ENCODE measurements at regions not wholly inside any gene's neighbourhood (a gene's known extent, or its start where the extent isn't known, plus 50 kb on each side); places are given as distances from the start of the nearest gene placed in this dataset.

DNA sequence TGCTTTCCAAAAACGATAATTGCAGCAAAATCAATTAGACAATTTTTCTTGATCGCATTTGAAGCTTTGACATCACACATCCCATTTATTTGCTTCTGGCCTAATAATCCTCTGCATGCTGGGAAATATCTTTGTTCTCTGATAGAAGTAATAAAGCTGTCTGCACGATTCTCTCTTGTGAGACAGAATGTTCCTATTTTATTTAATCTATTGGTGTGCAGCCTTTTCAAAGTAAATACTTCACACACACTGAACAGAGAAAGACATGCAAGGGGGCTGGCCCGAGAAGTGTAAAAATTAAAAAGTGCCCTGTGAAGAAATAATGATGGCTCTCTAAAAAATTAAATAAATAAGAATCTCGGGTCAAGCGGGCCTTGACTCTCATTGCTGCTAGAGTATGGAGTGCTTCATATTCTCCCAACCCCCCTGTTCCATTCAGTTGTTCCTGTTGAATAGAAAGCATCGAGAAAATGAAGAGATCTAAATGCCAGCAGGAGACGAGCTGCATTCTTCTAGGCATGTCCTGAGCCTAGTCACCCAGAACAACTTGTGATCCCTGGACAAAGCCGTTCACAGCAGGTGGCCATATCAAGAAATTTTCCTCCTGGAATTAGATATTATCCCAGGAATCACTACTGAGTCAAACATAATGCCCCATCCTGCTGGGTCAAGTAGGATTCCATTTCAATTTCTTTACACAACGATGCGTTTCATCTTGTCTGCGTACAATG lies 625.9 kb upstream of the EPHA7 start:
- DNase-seq (ENCODE audit: missing footprints) (no peak), ATAC-seq (no peak)
- intact Hi-C loops (cut with DNase I) = no loop called here

GRCh38 chr6:94041945-94042709 lies 622.8 kb upstream of the EPHA7 start:
- DNase-seq (ENCODE audit: missing footprints) (no peak), ATAC-seq (no peak)
- intact Hi-C loops (cut with DNase I) = no loop called here

GRCh38 chr6:94036024-94036423 lies 616.7 kb upstream of the EPHA7 start:
- intact Hi-C loops (cut with DNase I) = no loop called here
- no peak for DNase-seq (ENCODE audit: missing footprints)
- ATAC-seq = no peak

GRCh38 chr6:94027374-94027773 lies 608.0 kb upstream of the EPHA7 start:
- ATAC-seq (no peak), DNase-seq (ENCODE audit: missing footprints) (no peak)
- intact Hi-C loops (cut with DNase I) = no loop called here

DNA sequence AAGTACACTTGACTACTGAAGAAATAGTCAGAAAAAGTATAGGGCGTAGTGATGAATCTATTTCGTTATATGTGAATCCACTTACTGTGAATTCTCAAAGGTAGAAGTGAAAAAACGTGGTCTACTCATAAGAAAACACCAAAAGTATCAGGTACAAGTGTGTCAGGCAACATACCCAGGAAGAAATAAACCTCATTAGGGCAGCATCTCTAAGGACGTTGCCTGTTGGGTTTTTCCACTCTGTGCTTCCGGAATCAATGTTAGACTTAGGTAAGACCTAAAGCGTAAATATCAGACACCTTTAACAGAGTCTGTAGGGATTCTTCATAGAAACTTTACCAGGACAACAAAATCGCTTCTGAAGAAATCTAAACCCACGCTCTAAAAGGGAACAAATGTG lies 607.2 kb upstream of the EPHA7 start:
- ATAC-seq (no peak), DNase-seq (ENCODE audit: missing footprints) (no peak)
- intact Hi-C loops (cut with DNase I) = no loop called here

- no peak for ATAC-seq
Observed at GRCh38 chr6:94005835-94006234, 586.5 kb upstream of the EPHA7 start.

DNA sequence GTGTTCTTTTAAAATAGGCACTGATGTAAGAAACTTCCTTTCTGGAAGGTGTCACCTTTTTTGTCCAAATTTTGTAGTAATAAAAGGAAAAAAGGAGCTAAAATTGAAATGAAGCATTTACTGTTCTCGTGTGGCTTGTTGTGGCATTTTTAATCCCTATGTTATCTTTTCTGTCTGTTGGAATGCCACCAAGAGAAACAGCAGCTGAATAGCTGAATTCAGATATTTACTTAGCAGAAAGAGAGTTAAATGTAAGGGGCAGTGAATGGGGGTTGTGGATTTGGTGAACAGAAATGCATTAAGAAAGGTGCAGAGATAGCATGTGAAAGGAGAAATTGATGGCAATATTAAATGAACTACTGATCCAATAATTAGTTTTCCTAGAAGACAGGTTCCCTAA lies 573.6 kb upstream of the EPHA7 start:
- no peak for ATAC-seq
- no peak for DNase-seq (ENCODE audit: missing footprints)
- intact Hi-C loops (cut with DNase I) = no loop called here

More at GRCh38 chr6:94005835-94006234, 586.5 kb upstream of the EPHA7 start:
- no peak for DNase-seq (ENCODE audit: missing footprints)
- intact Hi-C loops (cut with DNase I) = no loop called here

DNA sequence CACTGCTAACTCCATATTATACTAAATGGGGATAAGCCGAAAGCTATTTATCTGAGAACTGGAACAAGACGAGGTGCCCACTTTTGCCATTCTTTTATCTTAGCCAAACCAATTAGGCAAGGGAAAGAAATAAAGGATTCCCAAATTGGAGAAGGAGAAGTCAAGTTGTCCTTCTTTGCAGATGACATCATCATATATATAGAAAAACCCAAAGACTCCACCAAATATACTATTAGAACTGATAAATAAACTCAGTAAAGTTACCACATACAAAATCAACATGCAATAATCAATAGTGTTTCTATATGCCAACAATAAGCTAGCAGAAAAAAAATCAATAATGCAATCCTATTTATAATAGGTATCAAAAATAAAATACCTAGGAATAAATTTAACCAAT lies 570.3 kb upstream of the EPHA7 start:
- no peak for ATAC-seq
- intact Hi-C loops (cut with DNase I) = no loop called here

GRCh38 chr6:93985953-93986352 lies 566.6 kb upstream of the EPHA7 start:
- ATAC-seq = no peak
- intact Hi-C loops (cut with DNase I) = no loop called here
- DNase-seq (ENCODE audit: missing footprints) = no peak

More for the DNA sequence above, 570.3 kb upstream of the EPHA7 start:
- no peak for DNase-seq (ENCODE audit: missing footprints)

- DNase-seq (ENCODE audit: missing footprints) = no peak
- no peak for ATAC-seq
- intact Hi-C loops (cut with DNase I) = no loop called here
Observed at GRCh38 chr6:93975159-93975558, 555.8 kb upstream of the EPHA7 start.

- intact Hi-C loops (cut with DNase I) = no loop called here
- DNase-seq (ENCODE audit: missing footprints) = no peak
- no peak for ATAC-seq
Observed at GRCh38 chr6:93974332-93974731, 555.0 kb upstream of the EPHA7 start.

DNA sequence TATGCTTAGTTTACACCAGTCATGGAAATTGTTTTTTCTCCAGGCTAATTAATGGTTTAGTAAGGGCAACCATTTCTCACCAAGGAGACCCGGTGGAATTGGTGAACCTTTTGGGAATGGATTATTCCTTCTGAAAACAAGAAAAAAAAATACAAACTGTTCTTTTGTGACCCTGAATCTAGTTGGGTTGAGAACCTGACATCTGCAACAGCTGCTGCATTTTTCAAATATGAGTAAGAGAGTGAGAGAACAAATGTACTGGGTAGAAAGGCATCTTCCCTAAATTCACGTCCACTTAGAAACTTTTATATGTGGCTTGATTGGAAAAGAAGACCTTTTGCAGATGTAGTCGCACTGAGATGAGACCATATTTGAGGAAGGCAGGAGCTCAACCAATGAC lies 553.4 kb upstream of the EPHA7 start:
- ATAC-seq (no peak), DNase-seq (ENCODE audit: missing footprints) (no peak)
- intact Hi-C loops (cut with DNase I) = no loop called here

GRCh38 chr6:93970684-93971083 lies 551.3 kb upstream of the EPHA7 start:
- no peak for ATAC-seq
- intact Hi-C loops (cut with DNase I) = no loop called here
- no peak for DNase-seq (ENCODE audit: missing footprints)

DNA sequence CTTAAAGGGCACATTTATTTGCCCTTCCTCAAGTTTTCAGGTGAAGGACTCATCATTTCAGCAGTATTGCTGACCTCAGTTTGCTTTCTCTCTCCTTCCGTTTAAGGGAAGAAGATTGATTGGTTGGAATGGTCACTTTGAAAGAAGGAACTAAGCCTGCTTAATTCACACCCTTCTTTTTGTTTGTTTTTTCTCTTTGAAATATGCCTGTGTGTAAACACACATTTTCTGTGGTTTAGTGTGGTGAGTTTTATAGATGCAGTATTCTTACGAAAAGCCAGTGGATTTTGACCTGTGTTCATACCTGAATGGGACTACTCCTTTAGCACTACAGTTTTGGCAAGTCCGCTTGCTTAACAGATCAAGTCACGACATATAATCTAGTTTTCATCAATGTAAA lies 548.8 kb upstream of the EPHA7 start:
- intact Hi-C loops (cut with DNase I) = no loop called here
- no peak for ATAC-seq

GRCh38 chr6:93964926-93965325 lies 545.6 kb upstream of the EPHA7 start:
- ATAC-seq (no peak), DNase-seq (ENCODE audit: missing footprints) (no peak)
- intact Hi-C loops (cut with DNase I) = no loop called here

More for the DNA sequence above, 548.8 kb upstream of the EPHA7 start:
- no peak for DNase-seq (ENCODE audit: missing footprints)

DNA sequence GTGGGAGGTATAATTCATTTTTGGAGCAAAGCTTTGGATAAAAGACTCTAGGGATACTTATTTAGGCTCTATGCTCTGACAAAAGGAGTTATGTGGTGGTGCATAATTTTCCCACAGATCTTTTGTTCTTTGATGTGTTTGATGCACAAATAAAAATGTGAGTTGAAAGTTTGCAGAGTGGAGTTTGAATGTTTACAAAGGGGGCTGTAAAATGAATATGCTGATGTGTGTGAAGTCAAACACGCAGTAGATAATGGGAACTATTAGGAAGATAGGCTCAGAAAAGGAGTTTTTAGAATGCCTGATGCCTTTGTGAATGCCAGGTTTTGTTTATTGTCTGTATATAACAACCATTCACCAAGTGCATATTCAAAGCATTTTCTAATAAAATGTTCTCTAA lies 545.0 kb upstream of the EPHA7 start:
- DNase-seq (ENCODE audit: missing footprints) (no peak), ATAC-seq (no peak)
- intact Hi-C loops (cut with DNase I) = no loop called here

GRCh38 chr6:93962566-93962965 lies 543.2 kb upstream of the EPHA7 start:
- intact Hi-C loops (cut with DNase I) = no loop called here
- no peak for DNase-seq (ENCODE audit: missing footprints)
- ATAC-seq = no peak

GRCh38 chr6:93954584-93954983 lies 535.2 kb upstream of the EPHA7 start:
- intact Hi-C loops (cut with DNase I) = no loop called here
- ATAC-seq (no peak), DNase-seq (ENCODE audit: missing footprints) (no peak)

DNA sequence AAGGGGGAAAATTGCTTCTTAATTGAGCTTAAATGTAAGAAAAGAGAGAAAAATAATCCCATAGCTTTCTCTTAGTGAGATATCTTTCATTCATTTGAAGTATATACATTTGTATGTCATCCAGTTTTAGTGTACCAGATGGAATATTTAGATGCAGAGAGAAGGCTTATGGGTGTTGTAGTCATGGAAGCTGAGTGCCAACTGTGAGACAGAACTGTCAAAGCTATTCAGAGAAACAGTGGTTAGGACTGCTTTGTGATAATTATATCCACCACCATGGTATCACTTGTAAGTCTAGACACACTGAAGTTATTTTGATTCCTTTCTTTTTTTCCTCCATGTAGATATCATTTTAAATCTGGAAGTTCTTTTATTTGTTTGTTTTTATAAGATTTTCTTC lies 524.3 kb upstream of the EPHA7 start:
- intact Hi-C loops (cut with DNase I) = no loop called here
- ATAC-seq (no peak), DNase-seq (ENCODE audit: missing footprints) (no peak)

GRCh38 chr6:93940381-93940780 lies 521.0 kb upstream of the EPHA7 start:
- ATAC-seq (no peak), DNase-seq (ENCODE audit: missing footprints) (no peak)
- intact Hi-C loops (cut with DNase I) = no loop called here

DNA sequence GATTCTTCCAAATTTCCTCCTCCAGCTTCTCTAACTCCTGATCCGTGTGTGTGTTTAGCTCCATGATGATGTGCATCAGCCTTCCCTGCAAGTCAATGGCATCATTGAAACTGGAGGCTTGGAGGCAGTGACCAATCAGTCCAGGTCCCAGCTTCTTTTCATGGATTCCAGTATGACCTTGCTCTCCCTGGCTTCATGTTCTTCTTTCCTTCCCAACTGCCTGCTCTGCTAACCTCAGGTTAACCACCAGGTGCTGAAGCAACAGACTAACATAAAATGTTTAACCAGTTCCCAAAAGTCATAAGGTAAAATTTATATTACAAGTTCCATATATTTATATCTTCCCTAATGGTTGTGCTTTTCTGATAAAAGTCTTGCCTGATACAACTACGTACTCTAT lies 512.8 kb upstream of the EPHA7 start:
- ATAC-seq = no peak
- intact Hi-C loops (cut with DNase I) = no loop called here
- no peak for DNase-seq (ENCODE audit: missing footprints)
